ENCODE measurements at regions not wholly inside any gene's neighbourhood (a gene's known extent, or its start where the extent isn't known, plus 50 kb on each side); places are given as distances from the start of the nearest gene placed in this dataset.

GRCh38 chr2:116935097-116935814, 879.2 kb upstream of the DDX18 start:
- TF ChIP-seq CTCF (IDR thresholded peaks at IDR 0.05; ENCODE audit: insufficient read depth, low read length, poor library complexity, severe bottlenecking) (no peak), EZH2phosphoT487 (conservative IDR thresholded peaks at IDR 0.05; ENCODE audit: low read length) (no peak)

GRCh38 chr2:116948258-116948657, 866.2 kb upstream of the DDX18 start:
- TF ChIP-seq CTCF (IDR thresholded peaks at IDR 0.05; ENCODE audit: insufficient read depth, low read length, poor library complexity, severe bottlenecking) = no peak
- no peak for TF ChIP-seq EZH2phosphoT487 (conservative IDR thresholded peaks at IDR 0.05; ENCODE audit: low read length)
- H2AFZ ChIP-seq (ENCODE audit: low read depth, low read length, severe bottlenecking) = no peak overlapping the region
- H4K20me1 ChIP-seq (ENCODE audit: low read depth, low read length) = no peaks in the 10 kb centered on the region

More at GRCh38 chr2:116935097-116935814, 879.2 kb upstream of the DDX18 start:
- Histone ChIP-seq H3K4me2 (ENCODE audit: low read depth, low read length, poor library complexity, severe bottlenecking) (no peak overlapping the region), H4K20me1 (ENCODE audit: low read depth, low read length) (no peaks in the 10 kb centered on the region), H2AFZ (ENCODE audit: low read depth, low read length, severe bottlenecking) (no peak overlapping the region), H3K27me3 (ENCODE audit: low read length) (no peaks in the 10 kb centered on the region), H3K36me3 (ENCODE audit: low read length) (no peaks in the 10 kb centered on the region), H3F3A (ENCODE audit: insufficient read depth) (no peaks in the 10 kb centered on the region), H3K9me2 (replicated peaks; ENCODE audit: insufficient read depth, low read length) (no peaks in the 10 kb centered on the region), H3K4me3 (ENCODE audit: insufficient read depth, low read length, poor library complexity, severe bottlenecking) (no peak overlapping the region), H3K79me2 (ENCODE audit: insufficient read depth, low read length) (no peaks in the 10 kb centered on the region), H3K27ac (ENCODE audit: low read depth, low read length) (no peak overlapping the region), H3K9ac (ENCODE audit: low read length) (no peak overlapping the region), H3K9me3 (ENCODE audit: insufficient read depth, low read length) (no peaks in the 10 kb centered on the region)

GRCh38 chr2:116949249-116949648, 865.2 kb upstream of the DDX18 start:
- H3K4me3 ChIP-seq (ENCODE audit: insufficient read depth, low read length, poor library complexity, severe bottlenecking) = no peak overlapping the region
- no peak overlapping the region for H3K4me2 ChIP-seq (ENCODE audit: low read depth, low read length, poor library complexity, severe bottlenecking)
- no peaks in the 10 kb centered on the region for H3K27me3 ChIP-seq (ENCODE audit: low read length)
- no peaks in the 10 kb centered on the region for H3K9me3 ChIP-seq (ENCODE audit: insufficient read depth, low read length)
- no peaks in the 10 kb centered on the region for H3K36me3 ChIP-seq (ENCODE audit: low read length)
- no peaks in the 10 kb centered on the region for H3F3A ChIP-seq (ENCODE audit: insufficient read depth)
- H3K27ac ChIP-seq (ENCODE audit: low read depth, low read length) = no peak overlapping the region
- H4K20me1 ChIP-seq (ENCODE audit: low read depth, low read length) = no peaks in the 10 kb centered on the region
- H3K9me2 ChIP-seq (replicated peaks; ENCODE audit: insufficient read depth, low read length) = no peaks in the 10 kb centered on the region
- no peak overlapping the region for H2AFZ ChIP-seq (ENCODE audit: low read depth, low read length, severe bottlenecking)
- H3K9ac ChIP-seq (ENCODE audit: low read length) = no peak overlapping the region
- TF ChIP-seq CTCF (IDR thresholded peaks at IDR 0.05; ENCODE audit: insufficient read depth, low read length, poor library complexity, severe bottlenecking) (no peak), EZH2phosphoT487 (conservative IDR thresholded peaks at IDR 0.05; ENCODE audit: low read length) (no peak)
- H3K79me2 ChIP-seq (ENCODE audit: insufficient read depth, low read length) = no peaks in the 10 kb centered on the region

More at GRCh38 chr2:116948258-116948657, 866.2 kb upstream of the DDX18 start:
- Histone ChIP-seq H3K4me3 (ENCODE audit: insufficient read depth, low read length, poor library complexity, severe bottlenecking) (no peak overlapping the region), H3K36me3 (ENCODE audit: low read length) (no peaks in the 10 kb centered on the region), H3K27ac (ENCODE audit: low read depth, low read length) (no peak overlapping the region), H3F3A (ENCODE audit: insufficient read depth) (no peaks in the 10 kb centered on the region), H3K9ac (ENCODE audit: low read length) (no peak overlapping the region), H3K27me3 (ENCODE audit: low read length) (no peaks in the 10 kb centered on the region), H3K79me2 (ENCODE audit: insufficient read depth, low read length) (no peaks in the 10 kb centered on the region), H3K9me2 (replicated peaks; ENCODE audit: insufficient read depth, low read length) (no peaks in the 10 kb centered on the region), H3K9me3 (ENCODE audit: insufficient read depth, low read length) (no peaks in the 10 kb centered on the region), H3K4me2 (ENCODE audit: low read depth, low read length, poor library complexity, severe bottlenecking) (no peak overlapping the region)
